Lower leg skin (tissue), 3 donors: ENCODE measurements at regions not wholly inside any gene's neighbourhood (a gene's known extent, or its start where the extent isn't known, plus 50 kb on each side); places are given as distances from the start of the nearest gene placed in this dataset.

ENCODE experiments used
- POLR2A ChIP-seq, 2 donors: fragments of 450-650 bp; IDR thresholded peaks; one replicate each; pipeline ENCODE4 v1.6.1; 2016 to 2017; ENCODE audit warnings: antibody characterized with exemption in 2 of 2, mild to moderate bottlenecking in 1 of 2, moderate library complexity in 1 of 2
- TF ChIP-seq, protein P1 (sequence below), 3 donors: fragments of 450-650 bp; IDR thresholded peaks; one replicate each; pipeline ENCODE4 v1.5.1; 2016; ENCODE audit warnings: antibody characterized with exemption in 3 of 3, mild to moderate bottlenecking in 3 of 3, moderate library complexity in 2 of 3

DNA sequence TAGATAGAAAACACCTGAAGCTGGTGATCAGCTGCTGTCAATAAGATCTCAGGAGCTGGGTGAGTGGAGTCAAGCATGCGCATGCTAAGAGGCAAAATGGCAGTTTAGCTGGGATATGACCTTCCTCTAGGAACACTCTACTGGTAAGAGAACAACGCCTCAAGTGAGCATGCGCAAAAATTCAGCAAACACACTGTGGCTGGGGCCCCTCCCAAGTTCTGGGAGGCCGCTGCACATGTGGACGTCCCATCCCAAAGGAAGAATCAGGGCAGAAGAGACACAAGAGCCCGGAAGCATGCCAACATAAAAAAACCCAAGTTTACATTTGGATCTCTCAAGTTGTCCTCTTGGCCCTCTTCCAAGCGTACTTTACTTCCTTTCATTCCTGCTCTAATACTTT is 126.3 kb upstream of the F3 start:
- TF ChIP-seq, protein P1, sequence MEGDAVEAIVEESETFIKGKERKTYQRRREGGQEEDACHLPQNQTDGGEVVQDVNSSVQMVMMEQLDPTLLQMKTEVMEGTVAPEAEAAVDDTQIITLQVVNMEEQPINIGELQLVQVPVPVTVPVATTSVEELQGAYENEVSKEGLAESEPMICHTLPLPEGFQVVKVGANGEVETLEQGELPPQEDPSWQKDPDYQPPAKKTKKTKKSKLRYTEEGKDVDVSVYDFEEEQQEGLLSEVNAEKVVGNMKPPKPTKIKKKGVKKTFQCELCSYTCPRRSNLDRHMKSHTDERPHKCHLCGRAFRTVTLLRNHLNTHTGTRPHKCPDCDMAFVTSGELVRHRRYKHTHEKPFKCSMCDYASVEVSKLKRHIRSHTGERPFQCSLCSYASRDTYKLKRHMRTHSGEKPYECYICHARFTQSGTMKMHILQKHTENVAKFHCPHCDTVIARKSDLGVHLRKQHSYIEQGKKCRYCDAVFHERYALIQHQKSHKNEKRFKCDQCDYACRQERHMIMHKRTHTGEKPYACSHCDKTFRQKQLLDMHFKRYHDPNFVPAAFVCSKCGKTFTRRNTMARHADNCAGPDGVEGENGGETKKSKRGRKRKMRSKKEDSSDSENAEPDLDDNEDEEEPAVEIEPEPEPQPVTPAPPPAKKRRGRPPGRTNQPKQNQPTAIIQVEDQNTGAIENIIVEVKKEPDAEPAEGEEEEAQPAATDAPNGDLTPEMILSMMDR (IDR thresholded peaks at IDR 0.05): no peak
- no peak for TF ChIP-seq POLR2A (IDR thresholded peaks at IDR 0.05)
